ENCODE measurements at regions not wholly inside any gene's neighbourhood (a gene's known extent, or its start where the extent isn't known, plus 50 kb on each side); places are given as distances from the start of the nearest gene placed in this dataset.

DNA sequence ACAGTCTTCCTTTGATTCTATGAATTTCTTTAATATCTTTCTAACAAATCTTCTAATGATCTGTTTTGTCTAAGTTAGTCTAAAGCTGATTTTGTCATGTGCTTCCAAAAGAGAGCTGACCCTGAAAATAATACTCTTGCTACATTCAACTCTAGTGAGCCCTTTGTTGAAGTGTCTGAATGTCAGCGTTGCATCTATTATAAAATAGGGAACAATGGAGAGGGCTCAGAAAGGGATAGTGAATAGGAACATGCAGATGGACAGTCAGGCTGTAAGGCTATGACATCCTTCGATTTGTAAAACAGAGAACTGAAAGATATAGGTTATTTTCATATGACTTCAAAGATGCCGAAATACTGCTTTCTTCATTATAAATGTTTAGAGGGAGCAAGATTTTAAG lies 304.5 kb downstream of the GALC start:
- Histone ChIP-seq H3K9me3 (ENCODE audit: control insufficient read depth in 4 of 4, low read length in 3 of 4) (no peaks in the 10 kb centered on the region), H3K4me1 (ENCODE audit: control insufficient read depth in 4 of 4, insufficient read depth in 4 of 4, low read length in 3 of 4) (no peaks in the 10 kb centered on the region), H3K27me3 (ENCODE audit: control insufficient read depth in 4 of 4, insufficient read depth in 4 of 4, low read length in 3 of 4) (peaks cover 0 to 7% (median 1%) of the 10 kb centered on the region in 4 donors), H3K27ac (ENCODE audit: low read depth in 1 of 2, low read length in 2 of 2) (no peak overlapping the region), H3K4me3 (ENCODE audit: low read depth in 1 of 3, low read length in 3 of 3) (no peak overlapping the region), H3K9ac (ENCODE audit: low read depth in 1 of 2, low read length in 2 of 2) (no peak overlapping the region), H3K36me3 (ENCODE audit: control insufficient read depth in 4 of 4, insufficient read depth in 3 of 4, low read depth in 1 of 4, low read length in 3 of 4) (no peaks in the 10 kb centered on the region)
- WGBS, result 87% methylated on average over 3 of the region's 3 CpGs
- no peak for TF ChIP-seq RAD21 (IDR thresholded peaks at IDR 0.05)
- TF ChIP-seq HNF4G (IDR thresholded peaks at IDR 0.05), result no peak
- TF ChIP-seq, protein P1, sequence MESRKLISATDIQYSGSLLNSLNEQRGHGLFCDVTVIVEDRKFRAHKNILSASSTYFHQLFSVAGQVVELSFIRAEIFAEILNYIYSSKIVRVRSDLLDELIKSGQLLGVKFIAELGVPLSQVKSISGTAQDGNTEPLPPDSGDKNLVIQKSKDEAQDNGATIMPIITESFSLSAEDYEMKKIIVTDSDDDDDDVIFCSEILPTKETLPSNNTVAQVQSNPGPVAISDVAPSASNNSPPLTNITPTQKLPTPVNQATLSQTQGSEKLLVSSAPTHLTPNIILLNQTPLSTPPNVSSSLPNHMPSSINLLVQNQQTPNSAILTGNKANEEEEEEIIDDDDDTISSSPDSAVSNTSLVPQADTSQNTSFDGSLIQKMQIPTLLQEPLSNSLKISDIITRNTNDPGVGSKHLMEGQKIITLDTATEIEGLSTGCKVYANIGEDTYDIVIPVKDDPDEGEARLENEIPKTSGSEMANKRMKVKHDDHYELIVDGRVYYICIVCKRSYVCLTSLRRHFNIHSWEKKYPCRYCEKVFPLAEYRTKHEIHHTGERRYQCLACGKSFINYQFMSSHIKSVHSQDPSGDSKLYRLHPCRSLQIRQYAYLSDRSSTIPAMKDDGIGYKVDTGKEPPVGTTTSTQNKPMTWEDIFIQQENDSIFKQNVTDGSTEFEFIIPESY (IDR thresholded peaks at IDR 0.05), result no peak
- no peak for DNase-seq (ENCODE audit: low spot score)

DNA sequence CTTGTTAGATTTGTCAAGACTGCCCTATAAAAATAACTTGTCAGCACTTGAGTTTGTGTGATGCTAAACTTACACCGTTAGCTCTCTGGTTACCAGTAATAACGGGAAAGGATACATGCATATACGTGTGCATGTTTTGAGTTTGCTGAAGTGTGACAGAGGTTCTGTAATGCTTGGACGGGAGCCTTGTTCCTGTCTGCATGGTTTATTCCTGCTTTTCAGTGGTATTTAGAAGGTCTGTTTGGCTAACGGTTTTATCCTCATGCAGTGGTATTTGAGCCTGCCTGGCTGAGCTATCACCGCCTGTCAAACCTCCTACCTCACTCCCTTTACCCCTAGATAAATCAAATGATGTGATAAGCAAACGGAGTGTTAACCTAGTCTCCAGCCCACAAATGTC lies 305.6 kb downstream of the GALC start:
- Histone ChIP-seq H3K4me1 (ENCODE audit: control insufficient read depth in 4 of 4, insufficient read depth in 4 of 4, low read length in 3 of 4) (no peaks in the 10 kb centered on the region), H3K27ac (ENCODE audit: low read depth in 1 of 2, low read length in 2 of 2) (no peak overlapping the region), H3K27me3 (ENCODE audit: control insufficient read depth in 4 of 4, insufficient read depth in 4 of 4, low read length in 3 of 4) (peaks cover 0 to 7% (median 1%) of the 10 kb centered on the region in 4 donors), H3K9ac (ENCODE audit: low read depth in 1 of 2, low read length in 2 of 2) (no peak overlapping the region), H3K4me3 (ENCODE audit: low read depth in 1 of 3, low read length in 3 of 3) (no peak overlapping the region), H3K36me3 (ENCODE audit: control insufficient read depth in 4 of 4, insufficient read depth in 3 of 4, low read depth in 1 of 4, low read length in 3 of 4) (no peaks in the 10 kb centered on the region), H3K9me3 (ENCODE audit: control insufficient read depth in 4 of 4, low read length in 3 of 4) (no peaks in the 10 kb centered on the region)
- DNase-seq (ENCODE audit: low spot score), result no peak
- no peak for TF ChIP-seq FOXA2 (IDR thresholded peaks at IDR 0.05)
- no peak for TF ChIP-seq TAF1 (conservative IDR thresholded peaks at IDR 0.05)
- no peak for TF ChIP-seq YY1 (IDR thresholded peaks at IDR 0.05)
- no peak for TF ChIP-seq HNF4A (conservative IDR thresholded peaks at IDR 0.05)
- TF ChIP-seq NR2F2 (IDR thresholded peaks at IDR 0.05), result no peak
- no peak for TF ChIP-seq HNF4G (IDR thresholded peaks at IDR 0.05)
- TF ChIP-seq, protein P2, sequence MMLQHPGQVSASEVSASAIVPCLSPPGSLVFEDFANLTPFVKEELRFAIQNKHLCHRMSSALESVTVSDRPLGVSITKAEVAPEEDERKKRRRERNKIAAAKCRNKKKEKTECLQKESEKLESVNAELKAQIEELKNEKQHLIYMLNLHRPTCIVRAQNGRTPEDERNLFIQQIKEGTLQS (IDR thresholded peaks at IDR 0.05), result no peak
- TF ChIP-seq FOXA1 (IDR thresholded peaks at IDR 0.05), result no peak
- TF ChIP-seq, protein P1 (IDR thresholded peaks at IDR 0.05), result no peak
- no peak for TF ChIP-seq GABPA (IDR thresholded peaks at IDR 0.05 in 1 of 2, conservative IDR thresholded peaks at IDR 0.05 in 1 of 2)
- TF ChIP-seq EGR1 (IDR thresholded peaks at IDR 0.05; ENCODE audit: low read depth in 2 of 2), result no peak
- TF ChIP-seq RAD21 (IDR thresholded peaks at IDR 0.05), result no peak
- TF ChIP-seq, protein P3, sequence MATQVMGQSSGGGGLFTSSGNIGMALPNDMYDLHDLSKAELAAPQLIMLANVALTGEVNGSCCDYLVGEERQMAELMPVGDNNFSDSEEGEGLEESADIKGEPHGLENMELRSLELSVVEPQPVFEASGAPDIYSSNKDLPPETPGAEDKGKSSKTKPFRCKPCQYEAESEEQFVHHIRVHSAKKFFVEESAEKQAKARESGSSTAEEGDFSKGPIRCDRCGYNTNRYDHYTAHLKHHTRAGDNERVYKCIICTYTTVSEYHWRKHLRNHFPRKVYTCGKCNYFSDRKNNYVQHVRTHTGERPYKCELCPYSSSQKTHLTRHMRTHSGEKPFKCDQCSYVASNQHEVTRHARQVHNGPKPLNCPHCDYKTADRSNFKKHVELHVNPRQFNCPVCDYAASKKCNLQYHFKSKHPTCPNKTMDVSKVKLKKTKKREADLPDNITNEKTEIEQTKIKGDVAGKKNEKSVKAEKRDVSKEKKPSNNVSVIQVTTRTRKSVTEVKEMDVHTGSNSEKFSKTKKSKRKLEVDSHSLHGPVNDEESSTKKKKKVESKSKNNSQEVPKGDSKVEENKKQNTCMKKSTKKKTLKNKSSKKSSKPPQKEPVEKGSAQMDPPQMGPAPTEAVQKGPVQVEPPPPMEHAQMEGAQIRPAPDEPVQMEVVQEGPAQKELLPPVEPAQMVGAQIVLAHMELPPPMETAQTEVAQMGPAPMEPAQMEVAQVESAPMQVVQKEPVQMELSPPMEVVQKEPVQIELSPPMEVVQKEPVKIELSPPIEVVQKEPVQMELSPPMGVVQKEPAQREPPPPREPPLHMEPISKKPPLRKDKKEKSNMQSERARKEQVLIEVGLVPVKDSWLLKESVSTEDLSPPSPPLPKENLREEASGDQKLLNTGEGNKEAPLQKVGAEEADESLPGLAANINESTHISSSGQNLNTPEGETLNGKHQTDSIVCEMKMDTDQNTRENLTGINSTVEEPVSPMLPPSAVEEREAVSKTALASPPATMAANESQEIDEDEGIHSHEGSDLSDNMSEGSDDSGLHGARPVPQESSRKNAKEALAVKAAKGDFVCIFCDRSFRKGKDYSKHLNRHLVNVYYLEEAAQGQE (IDR thresholded peaks at IDR 0.05), result no peak
- TF ChIP-seq, protein P4, sequence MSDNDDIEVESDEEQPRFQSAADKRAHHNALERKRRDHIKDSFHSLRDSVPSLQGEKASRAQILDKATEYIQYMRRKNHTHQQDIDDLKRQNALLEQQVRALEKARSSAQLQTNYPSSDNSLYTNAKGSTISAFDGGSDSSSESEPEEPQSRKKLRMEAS (IDR thresholded peaks at IDR 0.05), result no peak
- TF ChIP-seq SP1 (IDR thresholded peaks at IDR 0.05), result no peak
- no peak for TF ChIP-seq JUND (IDR thresholded peaks at IDR 0.05)
- TF ChIP-seq, protein P5, sequence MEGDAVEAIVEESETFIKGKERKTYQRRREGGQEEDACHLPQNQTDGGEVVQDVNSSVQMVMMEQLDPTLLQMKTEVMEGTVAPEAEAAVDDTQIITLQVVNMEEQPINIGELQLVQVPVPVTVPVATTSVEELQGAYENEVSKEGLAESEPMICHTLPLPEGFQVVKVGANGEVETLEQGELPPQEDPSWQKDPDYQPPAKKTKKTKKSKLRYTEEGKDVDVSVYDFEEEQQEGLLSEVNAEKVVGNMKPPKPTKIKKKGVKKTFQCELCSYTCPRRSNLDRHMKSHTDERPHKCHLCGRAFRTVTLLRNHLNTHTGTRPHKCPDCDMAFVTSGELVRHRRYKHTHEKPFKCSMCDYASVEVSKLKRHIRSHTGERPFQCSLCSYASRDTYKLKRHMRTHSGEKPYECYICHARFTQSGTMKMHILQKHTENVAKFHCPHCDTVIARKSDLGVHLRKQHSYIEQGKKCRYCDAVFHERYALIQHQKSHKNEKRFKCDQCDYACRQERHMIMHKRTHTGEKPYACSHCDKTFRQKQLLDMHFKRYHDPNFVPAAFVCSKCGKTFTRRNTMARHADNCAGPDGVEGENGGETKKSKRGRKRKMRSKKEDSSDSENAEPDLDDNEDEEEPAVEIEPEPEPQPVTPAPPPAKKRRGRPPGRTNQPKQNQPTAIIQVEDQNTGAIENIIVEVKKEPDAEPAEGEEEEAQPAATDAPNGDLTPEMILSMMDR (IDR thresholded peaks at IDR 0.05; ENCODE audit: low read depth, low read length, missing input control), result no peak
- TF ChIP-seq RXRA (IDR thresholded peaks at IDR 0.05), result no peak
- 63% methylated on average over 7 of the region's 7 CpGs for WGBS
